ENCODE measurements at regions not wholly inside any gene's neighbourhood (a gene's known extent, or its start where the extent isn't known, plus 50 kb on each side); places are given as distances from the start of the nearest gene placed in this dataset.
"Not testable (repeated sequence)": the region's sequence is repeated elsewhere in the genome, so short reads cannot be mapped to it uniquely, and the experiment has no call there.

- no peak for DNase-seq
Measured at GRCh38 chr2:128416806-128417205, 98.1 kb upstream of the HS6ST1 start.

GRCh38 chr2:128417264-128417663 lies 98.6 kb upstream of the HS6ST1 start:
- DNase-seq: not testable (repeated sequence)

GRCh38 chr2:128420131-128420530 lies 101.5 kb upstream of the HS6ST1 start:
- DNase-seq: no peak

GRCh38 chr2:128420776-128421175 lies 102.1 kb upstream of the HS6ST1 start:
- DNase-seq: no peak

- DNase-seq: no peak
Measured at GRCh38 chr2:128421286-128421685, 102.6 kb upstream of the HS6ST1 start.

GRCh38 chr2:128421861-128422311 lies 103.2 kb upstream of the HS6ST1 start:
- DNase-seq: no peak

- no peak for DNase-seq
Measured at GRCh38 chr2:128422571-128422970, 103.9 kb upstream of the HS6ST1 start.

GRCh38 chr2:128423788-128424165 lies 105.1 kb upstream of the HS6ST1 start:
- no peak for DNase-seq

GRCh38 chr2:128424406-128425171 lies 105.9 kb upstream of the HS6ST1 start:
- DNase-seq: no peak

- no peak for DNase-seq
Measured at GRCh38 chr2:128425216-128425615, 106.5 kb upstream of the HS6ST1 start.

- no peak for DNase-seq
Measured at GRCh38 chr2:128425731-128426620, 107.3 kb upstream of the HS6ST1 start.

- no peak for DNase-seq
Measured at GRCh38 chr2:128427413-128427755, 108.7 kb upstream of the HS6ST1 start.

- no peak for DNase-seq
Measured at GRCh38 chr2:128428415-128428814, 109.7 kb upstream of the HS6ST1 start.

GRCh38 chr2:128432423-128432822 lies 113.8 kb upstream of the HS6ST1 start:
- no peak for DNase-seq

- DNase-seq: no peak
Measured at GRCh38 chr2:128433911-128434550, 115.4 kb upstream of the HS6ST1 start.

- DNase-seq: no peak
Measured at GRCh38 chr2:128435576-128436478, 117.2 kb upstream of the HS6ST1 start.

GRCh38 chr2:128436479-128437203 lies 118.0 kb upstream of the HS6ST1 start:
- DNase-seq: no peak

- DNase-seq: no peak
Measured at GRCh38 chr2:128437204-128437565, 118.5 kb upstream of the HS6ST1 start.

GRCh38 chr2:128438091-128438490 lies 119.4 kb upstream of the HS6ST1 start:
- no peak for DNase-seq

- no peak for DNase-seq
Measured at GRCh38 chr2:128438586-128438985, 119.9 kb upstream of the HS6ST1 start.

- DNase-seq: no peak
Measured at GRCh38 chr2:128439031-128439790, 120.5 kb upstream of the HS6ST1 start.
